Esophagus squamous epithelium (tissue), 4 donors: ENCODE measurements at regions not wholly inside any gene's neighbourhood (a gene's known extent, or its start where the extent isn't known, plus 50 kb on each side); places are given as distances from the start of the nearest gene placed in this dataset.

ENCODE experiments used
- POLR2A ChIP-seq, 4 donors: fragments of 450-650 bp; IDR thresholded peaks; one replicate each; pipeline ENCODE4 v1.6.1; 2017; ENCODE audit warnings: antibody characterized with exemption in 4 of 4, mild to moderate bottlenecking in 4 of 4, moderate library complexity in 3 of 4
- TF ChIP-seq, protein P1 (sequence below), 6 experiments: fragments of 450-650 bp in 4 of 6; fragments of 200-600 bp in 2 of 6; sonication (generic) in 2 of 6; IDR thresholded peaks; one replicate each; pipeline ENCODE4 v1.5.1; 2016 to 2019; ENCODE audit warnings: antibody characterized with exemption in 6 of 6, mild to moderate bottlenecking in 4 of 6, moderate library complexity in 4 of 6

DNA sequence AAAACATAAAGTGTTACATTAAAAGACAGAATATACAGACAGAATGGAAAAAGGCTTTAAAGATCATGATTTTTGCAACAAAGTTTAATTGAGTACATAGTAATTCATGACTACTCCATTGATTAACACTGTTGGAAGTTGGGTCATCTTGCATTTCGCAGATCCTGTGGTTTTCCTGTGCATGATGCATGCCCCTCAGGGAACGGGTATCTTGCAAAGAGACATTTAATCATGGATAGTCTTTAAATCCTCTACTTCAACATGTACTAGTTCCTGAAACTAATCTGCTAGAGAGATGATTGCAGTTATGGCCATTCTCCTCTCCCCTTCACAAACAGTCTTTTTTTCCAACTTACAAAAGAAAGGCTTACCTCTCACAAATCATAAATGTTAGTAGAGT, 155.6 kb upstream of the DSEL start:
- TF ChIP-seq, protein P1, sequence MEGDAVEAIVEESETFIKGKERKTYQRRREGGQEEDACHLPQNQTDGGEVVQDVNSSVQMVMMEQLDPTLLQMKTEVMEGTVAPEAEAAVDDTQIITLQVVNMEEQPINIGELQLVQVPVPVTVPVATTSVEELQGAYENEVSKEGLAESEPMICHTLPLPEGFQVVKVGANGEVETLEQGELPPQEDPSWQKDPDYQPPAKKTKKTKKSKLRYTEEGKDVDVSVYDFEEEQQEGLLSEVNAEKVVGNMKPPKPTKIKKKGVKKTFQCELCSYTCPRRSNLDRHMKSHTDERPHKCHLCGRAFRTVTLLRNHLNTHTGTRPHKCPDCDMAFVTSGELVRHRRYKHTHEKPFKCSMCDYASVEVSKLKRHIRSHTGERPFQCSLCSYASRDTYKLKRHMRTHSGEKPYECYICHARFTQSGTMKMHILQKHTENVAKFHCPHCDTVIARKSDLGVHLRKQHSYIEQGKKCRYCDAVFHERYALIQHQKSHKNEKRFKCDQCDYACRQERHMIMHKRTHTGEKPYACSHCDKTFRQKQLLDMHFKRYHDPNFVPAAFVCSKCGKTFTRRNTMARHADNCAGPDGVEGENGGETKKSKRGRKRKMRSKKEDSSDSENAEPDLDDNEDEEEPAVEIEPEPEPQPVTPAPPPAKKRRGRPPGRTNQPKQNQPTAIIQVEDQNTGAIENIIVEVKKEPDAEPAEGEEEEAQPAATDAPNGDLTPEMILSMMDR (IDR thresholded peaks at IDR 0.05): no peak
- TF ChIP-seq POLR2A (IDR thresholded peaks at IDR 0.05): no peak
